ENCODE measurements at regions not wholly inside any gene's neighbourhood (a gene's known extent, or its start where the extent isn't known, plus 50 kb on each side); places are given as distances from the start of the nearest gene placed in this dataset.

- TF ChIP-seq, protein P1, sequence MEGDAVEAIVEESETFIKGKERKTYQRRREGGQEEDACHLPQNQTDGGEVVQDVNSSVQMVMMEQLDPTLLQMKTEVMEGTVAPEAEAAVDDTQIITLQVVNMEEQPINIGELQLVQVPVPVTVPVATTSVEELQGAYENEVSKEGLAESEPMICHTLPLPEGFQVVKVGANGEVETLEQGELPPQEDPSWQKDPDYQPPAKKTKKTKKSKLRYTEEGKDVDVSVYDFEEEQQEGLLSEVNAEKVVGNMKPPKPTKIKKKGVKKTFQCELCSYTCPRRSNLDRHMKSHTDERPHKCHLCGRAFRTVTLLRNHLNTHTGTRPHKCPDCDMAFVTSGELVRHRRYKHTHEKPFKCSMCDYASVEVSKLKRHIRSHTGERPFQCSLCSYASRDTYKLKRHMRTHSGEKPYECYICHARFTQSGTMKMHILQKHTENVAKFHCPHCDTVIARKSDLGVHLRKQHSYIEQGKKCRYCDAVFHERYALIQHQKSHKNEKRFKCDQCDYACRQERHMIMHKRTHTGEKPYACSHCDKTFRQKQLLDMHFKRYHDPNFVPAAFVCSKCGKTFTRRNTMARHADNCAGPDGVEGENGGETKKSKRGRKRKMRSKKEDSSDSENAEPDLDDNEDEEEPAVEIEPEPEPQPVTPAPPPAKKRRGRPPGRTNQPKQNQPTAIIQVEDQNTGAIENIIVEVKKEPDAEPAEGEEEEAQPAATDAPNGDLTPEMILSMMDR (IDR thresholded peaks at IDR 0.05; ENCODE audit: low read depth, low read length, poor library complexity, severe bottlenecking), result no peak
- TF ChIP-seq EZH2phosphoT487 (IDR thresholded peaks at IDR 0.05; ENCODE audit: borderline replicate concordance, low read length), result no peak
- Histone ChIP-seq H3K9me3 (ENCODE audit: control insufficient read depth, insufficient read depth, low read length) (no peaks in the 10 kb centered on the region), H3K4me3 (ENCODE audit: low read length) (no peak overlapping the region), H3K9me2 (replicated peaks; ENCODE audit: control insufficient read depth, low read length) (no peaks in the 10 kb centered on the region), H3K27me3 (ENCODE audit: control insufficient read depth, low read length) (no peaks in the 10 kb centered on the region), H4K20me1 (ENCODE audit: control insufficient read depth, insufficient read depth, low read depth, low read length) (no peaks in the 10 kb centered on the region), H3K4me1 (ENCODE audit: control insufficient read depth, low read length) (no peaks in the 10 kb centered on the region), H3F3A (ENCODE audit: control insufficient read depth, insufficient read depth) (no peaks in the 10 kb centered on the region), H3K36me3 (ENCODE audit: control insufficient read depth, low read length) (no peaks in the 10 kb centered on the region), H3K27ac (ENCODE audit: low read depth, low read length) (no peak overlapping the region), H3K4me2 (ENCODE audit: low read length) (no peak overlapping the region), H3K79me2 (ENCODE audit: control insufficient read depth, low read length) (no peaks in the 10 kb centered on the region)
Measured at GRCh38 chr4:177237291-177237690, 72.4 kb upstream of the NEIL3 start.

GRCh38 chr4:177239477-177239876 lies 70.2 kb upstream of the NEIL3 start:
- no peak overlapping the region for H3K4me3 ChIP-seq (ENCODE audit: low read length)
- H3K4me1 ChIP-seq (ENCODE audit: control insufficient read depth, low read length), result no peaks in the 10 kb centered on the region
- TF ChIP-seq, protein P1 (IDR thresholded peaks at IDR 0.05; ENCODE audit: low read depth, low read length, poor library complexity, severe bottlenecking), result no peak
- TF ChIP-seq EZH2phosphoT487 (IDR thresholded peaks at IDR 0.05; ENCODE audit: borderline replicate concordance, low read length), result no peak
- H3K4me2 ChIP-seq (ENCODE audit: low read length), result no peak overlapping the region
- no peaks in the 10 kb centered on the region for H3K9me3 ChIP-seq (ENCODE audit: control insufficient read depth, insufficient read depth, low read length)
- no peaks in the 10 kb centered on the region for H4K20me1 ChIP-seq (ENCODE audit: control insufficient read depth, insufficient read depth, low read depth, low read length)
- no peaks in the 10 kb centered on the region for H3K79me2 ChIP-seq (ENCODE audit: control insufficient read depth, low read length)
- H3F3A ChIP-seq (ENCODE audit: control insufficient read depth, insufficient read depth), result no peaks in the 10 kb centered on the region
- H3K27ac ChIP-seq (ENCODE audit: low read depth, low read length), result no peak overlapping the region
- H3K27me3 ChIP-seq (ENCODE audit: control insufficient read depth, low read length), result no peaks in the 10 kb centered on the region
- no peaks in the 10 kb centered on the region for H3K36me3 ChIP-seq (ENCODE audit: control insufficient read depth, low read length)
- H3K9me2 ChIP-seq (replicated peaks; ENCODE audit: control insufficient read depth, low read length), result no peaks in the 10 kb centered on the region

DNA sequence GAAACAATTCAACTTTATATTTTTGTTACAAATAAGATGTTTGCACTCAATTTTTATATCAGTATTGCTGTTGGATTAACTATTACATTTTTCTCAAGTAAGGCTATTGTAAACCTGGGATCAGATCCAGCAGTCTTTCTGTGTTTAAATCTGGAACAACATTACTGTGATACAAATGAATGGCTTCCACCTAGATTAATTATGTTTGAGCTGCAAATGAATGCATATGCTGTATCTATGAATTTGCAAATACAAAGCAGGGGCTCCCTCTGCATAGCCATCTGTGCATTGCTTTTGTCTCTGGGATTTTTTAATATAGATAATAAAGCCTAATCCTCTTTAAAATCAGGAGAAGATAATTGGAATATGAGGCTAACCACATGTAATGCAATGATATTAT lies 69.8 kb upstream of the NEIL3 start:
- no peaks in the 10 kb centered on the region for H4K20me1 ChIP-seq (ENCODE audit: control insufficient read depth, insufficient read depth, low read depth, low read length)

More for the DNA sequence above, 69.8 kb upstream of the NEIL3 start:
- TF ChIP-seq, protein P1 (IDR thresholded peaks at IDR 0.05; ENCODE audit: low read depth, low read length, poor library complexity, severe bottlenecking), result no peak
- TF ChIP-seq EZH2phosphoT487 (IDR thresholded peaks at IDR 0.05; ENCODE audit: borderline replicate concordance, low read length), result no peak
- H3K79me2 ChIP-seq (ENCODE audit: control insufficient read depth, low read length), result no peaks in the 10 kb centered on the region
- no peak overlapping the region for H3K27ac ChIP-seq (ENCODE audit: low read depth, low read length)
- H3K9me2 ChIP-seq (replicated peaks; ENCODE audit: control insufficient read depth, low read length), result no peaks in the 10 kb centered on the region
- no peaks in the 10 kb centered on the region for H3K4me1 ChIP-seq (ENCODE audit: control insufficient read depth, low read length)
- H3K27me3 ChIP-seq (ENCODE audit: control insufficient read depth, low read length), result no peaks in the 10 kb centered on the region
- H3K36me3 ChIP-seq (ENCODE audit: control insufficient read depth, low read length), result no peaks in the 10 kb centered on the region
- H3K4me2 ChIP-seq (ENCODE audit: low read length), result no peak overlapping the region
- no peaks in the 10 kb centered on the region for H3F3A ChIP-seq (ENCODE audit: control insufficient read depth, insufficient read depth)
- no peak overlapping the region for H3K4me3 ChIP-seq (ENCODE audit: low read length)
- no peaks in the 10 kb centered on the region for H3K9me3 ChIP-seq (ENCODE audit: control insufficient read depth, insufficient read depth, low read length)
